Fibroblast of lung (primary cell): ENCODE measurements at regions not wholly inside any gene's neighbourhood (a gene's known extent, or its start where the extent isn't known, plus 50 kb on each side); places are given as distances from the start of the nearest gene placed in this dataset.

ENCODE experiments used
- DNase-seq, 2 donors: peaks; one replicate each; pipeline versions ENCODE4 v3.0.0 to v3.0.0-alpha.2; 2010; ENCODE audit warnings: low read depth in 2 of 2
- H2AFZ ChIP-seq: 2 replicates; pipeline ENCODE4 v1.5.1; 2012; ENCODE audit warnings: low read length, control low read depth, inconsistent platforms
- H3K27ac ChIP-seq: 2 replicates; pipeline ENCODE4 v1.5.1; 2011; ENCODE audit warnings: low read length, control low read depth; ENCODE audit not compliant: insufficient read depth
- H3K27me3 ChIP-seq: 2 replicates; pipeline ENCODE4 v1.5.1; 2011; ENCODE audit warnings: mild to moderate bottlenecking, low read length; ENCODE audit not compliant: control insufficient read depth, insufficient read depth
- H3K36me3 ChIP-seq: 2 replicates; pipeline ENCODE4 v1.5.1; 2011; ENCODE audit warnings: low read length; ENCODE audit not compliant: control insufficient read depth, insufficient read depth
- H3K4me1 ChIP-seq: 2 replicates; pipeline ENCODE4 v1.5.1; 2011; ENCODE audit warnings: low read length; ENCODE audit not compliant: control insufficient read depth, insufficient read depth; ENCODE audit errors: extremely low read depth
- H3K4me2 ChIP-seq: 2 replicates; pipeline ENCODE4 v1.5.1; 2011; ENCODE audit warnings: low read length, control low read depth; ENCODE audit not compliant: insufficient read depth; ENCODE audit errors: extremely low read depth
- H3K4me3 ChIP-seq, 4 experiments: fragments of 200-600 bp in 1 of 4; sonication (generic) in 1 of 4; replicated peaks in 1 of 4; 2 replicates each; pipeline ENCODE4 v1.5.1; 2011 to 2016; ENCODE audit warnings: low read length in 4 of 4, low read depth in 3 of 4, mild to moderate bottlenecking in 3 of 4, control low read depth in 2 of 4, inconsistent platforms in 1 of 4, mixed read lengths in 1 of 4; ENCODE audit not compliant: insufficient read depth in 1 of 4; ENCODE audit errors: control extremely low read depth in 1 of 4
- H3K79me2 ChIP-seq: 2 replicates; pipeline ENCODE4 v1.5.1; 2012; ENCODE audit warnings: mild to moderate bottlenecking, low read length, inconsistent platforms; ENCODE audit not compliant: control insufficient read depth, insufficient read depth
- H3K9ac ChIP-seq: 2 replicates; pipeline ENCODE4 v1.5.1; 2011; ENCODE audit warnings: mild to moderate bottlenecking, low read length, control low read depth; ENCODE audit not compliant: insufficient read depth
- H3K9me3 ChIP-seq: 2 replicates; pipeline ENCODE4 v1.5.1; 2012; ENCODE audit warnings: low read depth, low read length; ENCODE audit not compliant: control insufficient read depth, insufficient read depth
- H4K20me1 ChIP-seq: 2 replicates; pipeline ENCODE4 v1.5.1; 2011; ENCODE audit warnings: low read length; ENCODE audit not compliant: control insufficient read depth, insufficient read depth; ENCODE audit errors: extremely low read depth
- EZH2 ChIP-seq: IDR thresholded peaks from 2 replicates; pipeline ENCODE4 v1.5.1; 2012; ENCODE audit warnings: low read length, control low read depth, mild to moderate bottlenecking; ENCODE audit errors: missing control alignments
- TF ChIP-seq, protein P1 (sequence below), 2 donors: IDR thresholded peaks in 1 of 2; conservative IDR thresholded peaks in 1 of 2; 1 replicate in 1 of 2; 2 replicates in 1 of 2; pipeline ENCODE4 v1.5.1; 2011 to 2012; ENCODE audit warnings: low read length in 2 of 2, control low read depth in 1 of 2, inconsistent platforms in 1 of 2, low read depth in 1 of 2, mild to moderate bottlenecking in 1 of 2

DNA sequence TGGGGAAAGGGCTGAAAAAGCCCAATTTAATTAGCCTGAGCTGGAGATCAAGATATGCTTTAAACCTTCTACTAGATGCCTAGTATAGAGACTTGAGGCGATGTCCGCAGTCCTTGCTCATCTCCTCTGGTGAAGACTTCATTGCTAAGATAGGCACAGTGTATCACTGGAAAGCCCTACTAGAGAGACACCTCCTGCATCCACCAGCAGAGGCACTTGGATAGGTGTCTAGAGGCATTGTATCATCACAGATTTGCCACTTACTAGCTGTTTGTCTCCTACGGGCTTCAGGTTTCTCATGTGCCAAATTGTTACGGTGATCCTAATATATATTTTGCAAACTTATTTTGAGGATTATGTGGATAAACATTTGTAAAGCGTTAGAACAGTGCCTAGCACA is 1048.5 kb downstream of the GALC start:
- Histone ChIP-seq H3K9ac (no peak overlapping the region), H3K27me3 (no peaks in the 10 kb centered on the region), H3K4me3 (no peak overlapping the region), H4K20me1 (no peaks in the 10 kb centered on the region), H2AFZ (no peak overlapping the region), H3K4me2 (no peak overlapping the region), H3K9me3 (no peaks in the 10 kb centered on the region), H3K4me1 (no peaks in the 10 kb centered on the region), H3K36me3 (no peaks in the 10 kb centered on the region), H3K79me2 (no peaks in the 10 kb centered on the region), H3K27ac (no peak overlapping the region)
- DNase-seq: no peak
- TF ChIP-seq EZH2: no peak
- TF ChIP-seq, protein P1, sequence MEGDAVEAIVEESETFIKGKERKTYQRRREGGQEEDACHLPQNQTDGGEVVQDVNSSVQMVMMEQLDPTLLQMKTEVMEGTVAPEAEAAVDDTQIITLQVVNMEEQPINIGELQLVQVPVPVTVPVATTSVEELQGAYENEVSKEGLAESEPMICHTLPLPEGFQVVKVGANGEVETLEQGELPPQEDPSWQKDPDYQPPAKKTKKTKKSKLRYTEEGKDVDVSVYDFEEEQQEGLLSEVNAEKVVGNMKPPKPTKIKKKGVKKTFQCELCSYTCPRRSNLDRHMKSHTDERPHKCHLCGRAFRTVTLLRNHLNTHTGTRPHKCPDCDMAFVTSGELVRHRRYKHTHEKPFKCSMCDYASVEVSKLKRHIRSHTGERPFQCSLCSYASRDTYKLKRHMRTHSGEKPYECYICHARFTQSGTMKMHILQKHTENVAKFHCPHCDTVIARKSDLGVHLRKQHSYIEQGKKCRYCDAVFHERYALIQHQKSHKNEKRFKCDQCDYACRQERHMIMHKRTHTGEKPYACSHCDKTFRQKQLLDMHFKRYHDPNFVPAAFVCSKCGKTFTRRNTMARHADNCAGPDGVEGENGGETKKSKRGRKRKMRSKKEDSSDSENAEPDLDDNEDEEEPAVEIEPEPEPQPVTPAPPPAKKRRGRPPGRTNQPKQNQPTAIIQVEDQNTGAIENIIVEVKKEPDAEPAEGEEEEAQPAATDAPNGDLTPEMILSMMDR (conservative IDR thresholded peaks at IDR 0.05 in 1 of 2, IDR thresholded peaks at IDR 0.05 in 1 of 2; ENCODE audit: low read depth in 1 of 2, low read length in 2 of 2): no peak

DNA sequence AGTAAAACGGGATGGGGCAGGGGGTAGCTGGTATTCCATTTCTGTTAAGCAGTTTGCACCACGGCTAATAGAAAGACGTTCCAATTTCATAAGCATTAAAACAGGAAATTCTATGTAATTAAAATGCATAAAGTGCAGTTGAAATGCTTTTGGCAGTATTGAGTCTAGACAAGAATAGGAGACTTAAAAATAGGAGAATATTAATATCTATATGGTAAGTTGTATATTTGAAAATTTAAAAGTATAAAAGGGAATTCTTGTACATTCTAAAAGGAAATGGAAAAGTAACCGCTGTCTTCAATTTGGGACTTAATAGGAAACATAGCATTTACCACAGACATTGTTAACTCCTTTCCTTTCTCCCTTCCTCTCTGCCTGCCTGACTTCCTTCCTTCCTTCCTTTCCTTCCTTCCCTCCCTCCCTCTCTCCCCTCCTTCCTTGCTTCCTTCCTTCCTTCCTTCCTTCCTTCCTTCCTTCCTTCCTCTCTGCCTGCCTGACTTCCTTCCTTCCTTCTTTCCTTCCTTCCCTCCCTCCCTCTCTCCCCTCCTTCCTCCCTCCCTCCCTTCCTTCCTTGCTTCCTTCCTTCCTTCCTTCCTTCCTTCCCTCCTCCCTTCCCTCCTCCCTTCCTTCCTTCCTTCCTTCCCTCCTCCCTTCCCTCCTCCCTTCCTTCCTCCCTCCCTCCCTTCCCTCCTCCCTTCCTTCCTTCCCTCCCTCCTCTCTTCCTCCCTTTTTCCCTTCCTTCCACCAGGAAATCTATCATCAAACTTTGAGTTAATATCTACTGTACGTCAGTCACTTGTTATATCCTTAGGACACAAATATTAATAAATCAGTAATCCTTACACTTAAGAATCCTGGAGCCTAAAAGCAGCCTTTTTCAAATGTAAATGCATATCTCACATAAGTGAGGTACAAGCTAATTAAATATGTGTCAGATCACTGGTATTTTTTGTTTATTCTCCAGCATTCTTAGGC is 1049.3 kb downstream of the GALC start:
- Histone ChIP-seq H3K4me2 (no peak overlapping the region), H3K4me1 (no peaks in the 10 kb centered on the region), H3K4me3 (no peak overlapping the region), H3K9ac (no peak overlapping the region), H3K27me3 (no peaks in the 10 kb centered on the region), H3K9me3 (no peaks in the 10 kb centered on the region), H3K27ac (no peak overlapping the region), H2AFZ (no peak overlapping the region), H4K20me1 (no peaks in the 10 kb centered on the region), H3K36me3 (no peaks in the 10 kb centered on the region), H3K79me2 (no peaks in the 10 kb centered on the region)
- TF ChIP-seq, protein P1 (conservative IDR thresholded peaks at IDR 0.05 in 1 of 2, IDR thresholded peaks at IDR 0.05 in 1 of 2; ENCODE audit: low read depth in 1 of 2, low read length in 2 of 2): no peak
- no peak for TF ChIP-seq EZH2
- no peak for DNase-seq

DNA sequence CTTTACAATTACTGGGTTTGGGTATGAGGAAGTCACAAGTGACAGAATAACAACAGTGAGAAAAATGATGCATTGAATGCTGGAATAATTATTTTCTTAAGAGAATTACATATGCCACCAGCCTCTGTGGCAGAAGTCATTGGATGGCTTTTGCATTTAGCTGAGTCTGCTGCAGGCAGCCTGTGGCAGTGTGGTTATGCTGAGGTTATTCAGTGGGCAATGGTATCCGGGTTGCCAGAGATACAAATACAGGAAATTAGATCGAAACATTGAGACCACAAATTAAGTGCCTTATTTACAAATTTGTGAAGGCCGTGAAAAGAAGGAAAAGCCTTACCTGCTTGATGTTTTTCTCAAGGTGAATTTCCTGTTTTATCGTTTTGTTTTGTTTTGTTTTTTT is 1050.0 kb downstream of the GALC start:
- Histone ChIP-seq H3K4me3 (no peak overlapping the region), H4K20me1 (no peaks in the 10 kb centered on the region), H3K79me2 (no peaks in the 10 kb centered on the region), H3K27ac (no peak overlapping the region), H3K4me2 (no peak overlapping the region), H3K9me3 (no peaks in the 10 kb centered on the region), H2AFZ (no peak overlapping the region), H3K4me1 (no peaks in the 10 kb centered on the region), H3K27me3 (no peaks in the 10 kb centered on the region), H3K36me3 (no peaks in the 10 kb centered on the region), H3K9ac (no peak overlapping the region)
- TF ChIP-seq, protein P1 (conservative IDR thresholded peaks at IDR 0.05 in 1 of 2, IDR thresholded peaks at IDR 0.05 in 1 of 2; ENCODE audit: low read depth in 1 of 2, low read length in 2 of 2): no peak
- no peak for DNase-seq
